Activated CD4-positive, alpha-beta T cell treated with anti-CD3 and anti-CD28 coated beads, Interleukin-2, Interleukin-4, amounts not matched to agents 100 ng/mL and 50 ng/mL, durations not matched to agents 16 hours and 8 hours (primary cell): ENCODE measurements at regions not wholly inside any gene's neighbourhood (a gene's known extent, or its start where the extent isn't known, plus 50 kb on each side); places are given as distances from the start of the nearest gene placed in this dataset.

Source experiments
- DNase-seq: peaks from one replicate; pipeline ENCODE4 v3.0.0-alpha.2; 2020; ENCODE audit warnings: low spot score

DNA sequence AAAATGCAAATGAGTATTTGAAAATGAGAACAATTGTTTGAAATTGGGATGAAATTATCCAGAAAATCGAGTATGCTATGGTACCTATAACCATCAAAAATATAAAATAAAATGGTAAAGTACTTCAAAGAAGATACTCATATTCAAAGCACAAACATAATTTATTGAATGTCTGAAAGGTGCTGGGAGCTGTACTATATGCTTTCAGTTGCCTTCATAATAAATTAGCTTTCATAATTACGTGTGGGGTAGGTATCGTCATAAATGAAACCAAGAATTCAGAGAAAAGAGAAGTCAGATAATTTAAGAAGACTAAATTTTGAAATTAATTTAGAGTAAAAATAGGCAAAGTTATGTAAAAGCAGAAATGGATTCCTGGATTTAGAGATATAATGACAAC is 721.9 kb upstream of the ACVR2A start:
- no peak for DNase-seq

DNA sequence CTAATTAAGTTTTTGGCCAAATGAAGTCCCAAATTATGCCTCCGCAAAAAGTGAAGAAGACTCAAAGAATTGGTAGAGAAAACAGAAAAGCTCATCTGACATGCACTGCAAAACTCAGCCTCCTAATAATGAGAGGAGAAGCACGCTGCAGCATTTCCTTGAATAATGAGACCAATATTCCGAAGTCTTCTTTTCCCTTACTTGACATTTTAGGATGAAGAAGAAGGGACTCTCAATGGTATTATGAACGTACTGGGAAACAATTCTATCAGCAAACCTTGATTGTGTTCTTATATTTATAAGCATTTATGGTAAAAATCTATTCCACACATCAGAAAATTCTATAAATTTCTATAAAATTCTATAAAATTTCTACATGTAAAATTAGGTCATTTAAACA is 733.9 kb upstream of the ACVR2A start:
- no peak for DNase-seq

DNA sequence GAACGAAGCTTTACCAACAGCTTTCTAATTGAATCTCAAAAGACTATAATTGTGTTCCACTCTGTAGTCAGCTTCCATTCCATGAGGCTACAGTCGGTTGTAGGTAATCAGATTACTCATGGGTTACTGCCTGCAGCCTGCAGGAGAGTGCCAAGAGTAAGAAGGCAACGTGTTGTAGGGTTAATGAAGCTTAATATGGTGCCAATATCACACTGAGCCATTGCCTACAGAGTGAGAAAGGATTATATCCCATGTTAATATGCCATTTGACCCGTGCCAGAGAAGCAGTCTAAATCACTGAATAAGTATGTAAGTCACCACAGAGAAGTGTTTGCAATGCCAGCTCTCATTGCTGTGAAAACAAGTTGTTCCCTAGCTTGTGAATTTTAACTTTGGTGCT is 734.5 kb upstream of the ACVR2A start:
- no peak for DNase-seq

DNA sequence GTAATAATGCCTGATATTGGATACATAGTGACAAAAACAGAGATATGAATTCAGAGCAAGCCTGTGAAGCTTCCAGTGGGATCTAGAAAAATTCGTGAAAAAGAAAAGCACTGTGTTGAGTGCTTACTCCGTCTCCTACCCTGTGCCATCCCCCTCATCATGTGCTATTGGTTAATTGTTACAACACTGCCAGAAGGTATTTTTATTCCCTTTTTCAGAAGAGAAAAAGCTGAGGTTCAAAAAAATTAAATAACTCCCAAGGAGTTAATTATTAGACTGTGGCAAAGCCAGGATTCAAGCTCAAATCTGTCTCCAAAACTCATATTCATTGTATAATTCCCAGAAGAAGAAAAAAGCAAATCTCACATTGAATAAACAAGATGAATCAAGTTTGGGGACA is 735.5 kb upstream of the ACVR2A start:
- DNase-seq: no peak

DNA sequence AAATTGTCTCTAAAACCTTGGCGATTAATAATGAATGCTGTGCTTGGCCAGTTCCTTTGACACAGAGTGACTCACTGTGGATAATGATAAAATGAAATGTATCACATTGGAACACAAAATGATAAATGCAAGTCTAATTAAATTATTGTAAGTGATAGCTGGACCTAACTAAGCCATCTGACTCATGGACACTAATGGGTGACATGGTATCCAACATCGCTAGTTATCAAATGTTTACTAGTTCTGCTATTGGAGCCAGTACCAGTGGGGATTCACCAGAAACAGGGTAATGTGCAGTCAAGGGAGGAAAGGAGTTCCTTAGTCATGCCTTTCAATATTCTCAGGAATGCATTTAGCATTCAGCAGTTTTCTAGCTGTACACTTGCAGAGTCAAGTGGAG is 736.3 kb upstream of the ACVR2A start:
- no peak for DNase-seq

DNA sequence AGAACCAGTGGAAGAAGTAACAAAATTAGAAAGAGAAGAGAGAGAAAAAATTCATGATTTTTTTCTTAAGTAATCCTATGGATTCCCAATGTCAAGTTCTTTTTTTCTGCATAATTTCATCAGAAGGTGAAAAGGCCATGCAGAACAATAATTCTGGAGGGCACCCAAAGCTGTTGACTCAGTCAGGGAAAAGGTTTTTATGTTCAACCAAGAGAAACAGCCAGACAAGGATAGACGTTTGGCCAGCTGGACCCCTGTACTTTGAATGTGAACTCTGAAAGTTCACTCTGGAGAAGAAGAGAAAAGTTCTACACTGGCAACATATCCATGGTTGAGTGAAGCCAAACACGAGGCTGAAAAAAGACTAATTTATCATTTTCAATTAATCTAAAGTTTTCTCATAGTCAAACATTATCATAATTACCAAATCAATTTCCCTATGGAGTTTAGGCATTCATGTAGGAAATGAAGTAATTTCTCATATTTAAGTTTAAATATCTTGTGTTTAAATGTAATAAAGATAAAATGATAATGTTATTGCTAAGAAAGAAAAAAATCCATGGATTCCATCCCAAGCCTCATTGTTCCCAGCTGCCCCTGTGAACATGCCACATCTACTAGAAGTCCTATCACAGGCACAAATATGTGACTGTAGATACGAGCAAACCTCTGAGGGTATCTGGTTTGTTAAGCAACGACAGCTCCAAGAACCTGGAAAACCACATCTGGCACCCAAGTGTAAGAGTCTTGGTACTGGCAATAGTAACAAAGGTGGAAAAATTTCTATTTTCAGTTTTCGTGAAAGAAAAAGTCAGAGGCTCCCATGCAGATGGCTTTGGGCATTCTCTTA is 742.7 kb upstream of the ACVR2A start:
- no peak for DNase-seq

DNA sequence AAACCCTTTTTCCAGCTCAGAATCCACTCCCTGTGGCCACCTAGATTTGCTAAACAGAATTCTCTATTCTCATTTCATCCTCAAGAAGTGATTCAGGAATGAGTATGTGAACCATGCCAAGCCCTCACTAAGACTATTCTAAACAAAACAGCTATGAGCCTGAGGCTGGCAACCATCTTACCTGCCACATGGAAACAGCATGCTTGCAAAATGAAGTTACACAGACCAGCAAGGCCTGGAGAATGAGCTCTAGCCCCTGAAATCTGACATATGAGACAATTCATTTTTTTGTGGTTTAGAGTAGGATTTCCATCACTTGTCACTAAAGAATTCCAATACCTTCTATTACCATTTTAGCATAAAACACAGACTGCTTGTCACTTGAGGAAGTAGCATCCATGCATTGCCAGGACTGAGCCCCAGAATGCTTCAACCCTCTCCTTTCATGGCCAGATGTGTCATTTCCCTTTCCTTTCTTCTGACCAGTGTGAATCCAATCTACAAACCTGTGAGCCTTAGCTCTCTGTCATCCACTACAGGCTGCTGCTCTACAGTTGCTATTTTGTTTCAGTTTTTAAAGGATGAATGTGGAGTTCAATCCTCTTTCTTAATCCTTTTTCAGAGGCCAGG is 744.3 kb upstream of the ACVR2A start:
- no peak for DNase-seq

DNA sequence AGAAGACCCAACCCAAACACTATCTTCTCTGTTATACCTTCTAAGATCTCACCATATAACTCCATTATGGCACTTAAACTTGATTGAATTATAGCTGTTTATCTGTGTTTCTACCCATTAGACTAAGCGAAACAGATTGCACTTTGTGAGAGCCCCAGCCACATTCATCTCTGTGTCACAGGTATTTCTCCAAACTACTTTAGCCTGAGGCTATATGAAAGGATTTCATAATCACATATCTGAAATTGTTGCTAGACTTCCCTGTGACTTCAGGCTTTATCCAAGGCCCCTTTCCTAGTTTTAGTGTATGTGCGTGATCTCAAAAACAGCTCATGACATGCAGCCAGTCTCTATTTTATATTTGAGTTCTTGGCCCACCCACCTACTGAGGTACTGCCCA is 745.0 kb upstream of the ACVR2A start:
- no peak for DNase-seq

DNA sequence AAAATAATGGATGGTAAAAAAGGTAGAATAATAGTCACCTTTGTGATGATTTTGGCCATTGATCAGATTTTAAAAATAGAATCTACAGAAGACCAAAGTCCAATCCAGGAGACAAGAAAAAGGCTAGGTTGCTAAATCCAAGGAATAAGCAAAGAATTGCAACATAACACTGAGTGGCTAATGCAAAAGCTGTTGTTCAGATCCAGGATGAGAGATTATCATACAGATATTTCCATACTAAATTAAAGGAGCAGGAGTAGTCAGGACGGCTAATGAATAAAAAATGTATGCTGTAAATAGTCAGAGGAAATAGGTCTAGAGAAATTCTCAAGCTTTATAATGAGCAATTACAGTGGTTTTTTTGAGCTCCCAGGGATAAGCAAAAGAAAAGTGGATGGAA is 745.9 kb upstream of the ACVR2A start:
- no peak for DNase-seq

DNA sequence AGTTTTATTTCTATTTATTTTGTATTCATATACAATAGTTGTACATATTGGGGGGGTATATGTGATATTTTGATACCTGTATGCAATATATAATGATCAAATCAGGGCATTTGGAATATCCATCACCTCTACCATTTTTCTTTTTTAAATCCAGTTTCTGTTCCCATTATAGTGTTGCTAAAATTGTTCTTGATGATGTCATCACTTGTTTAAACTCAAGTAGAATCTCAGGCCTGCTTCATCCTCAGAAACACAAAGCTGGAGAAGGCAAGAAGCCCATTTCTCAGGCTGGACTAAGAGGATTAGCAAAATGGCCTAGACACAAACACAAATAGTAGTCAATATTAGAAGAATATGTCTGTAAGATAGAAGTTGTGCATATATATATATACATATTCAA is 747.1 kb upstream of the ACVR2A start:
- no peak for DNase-seq

DNA sequence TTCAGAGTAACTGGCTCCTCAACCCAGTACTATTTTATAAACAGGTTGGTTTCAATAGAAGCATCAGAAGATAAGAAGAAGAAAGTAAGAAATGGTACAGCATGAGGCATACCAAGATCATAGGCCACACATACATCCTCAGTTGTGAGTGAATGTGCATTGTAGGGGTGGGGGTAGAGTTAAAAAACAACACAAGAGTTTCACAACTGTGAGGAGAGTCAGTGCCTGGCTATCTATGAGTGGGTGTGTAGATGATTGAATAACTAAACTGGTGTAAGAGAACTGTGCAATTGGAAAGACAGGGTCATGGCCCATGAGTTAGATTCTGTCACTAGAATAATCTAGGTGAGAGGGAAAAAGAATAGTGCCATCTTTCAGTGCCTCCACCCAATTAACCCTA is 748.2 kb upstream of the ACVR2A start:
- DNase-seq: no peak

DNA sequence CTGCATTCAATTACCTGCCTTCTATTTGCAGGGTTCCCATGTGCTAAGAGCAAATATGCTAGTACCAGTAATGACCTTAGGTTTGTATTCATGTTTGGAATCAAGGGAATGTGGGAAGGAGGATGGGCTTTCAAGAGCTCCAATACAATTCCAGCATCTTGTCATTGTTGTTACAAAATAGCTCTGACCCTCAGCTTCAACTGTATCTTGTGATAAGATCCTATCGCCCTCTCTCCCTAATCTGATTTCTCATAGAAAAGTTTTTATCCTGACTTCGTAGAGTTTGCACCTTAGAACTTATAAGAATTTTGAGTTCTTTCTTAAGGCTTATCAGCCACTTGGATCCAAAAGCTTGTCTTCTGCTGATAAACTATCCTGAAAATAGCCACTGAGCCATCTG is 749.5 kb upstream of the ACVR2A start:
- no peak for DNase-seq

DNA sequence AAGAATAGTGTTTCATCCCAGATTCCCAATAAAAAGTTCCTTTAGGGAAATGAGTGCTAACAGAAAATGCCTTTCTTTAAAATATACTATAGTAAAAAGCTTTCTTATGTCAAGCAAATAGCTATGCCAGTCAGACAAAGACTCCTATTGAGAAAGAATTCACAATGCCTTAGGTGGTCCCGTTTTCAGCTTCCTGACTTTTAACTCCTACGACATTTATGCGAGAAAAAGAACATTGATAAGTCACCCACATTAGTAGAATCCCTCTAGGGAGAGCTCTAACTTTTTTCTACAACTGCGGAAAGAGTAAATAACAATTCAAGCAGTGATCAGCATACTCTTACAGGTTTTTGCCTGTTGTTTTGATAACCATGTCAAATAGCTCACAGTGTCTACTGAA is 750.8 kb upstream of the ACVR2A start:
- no peak for DNase-seq

DNA sequence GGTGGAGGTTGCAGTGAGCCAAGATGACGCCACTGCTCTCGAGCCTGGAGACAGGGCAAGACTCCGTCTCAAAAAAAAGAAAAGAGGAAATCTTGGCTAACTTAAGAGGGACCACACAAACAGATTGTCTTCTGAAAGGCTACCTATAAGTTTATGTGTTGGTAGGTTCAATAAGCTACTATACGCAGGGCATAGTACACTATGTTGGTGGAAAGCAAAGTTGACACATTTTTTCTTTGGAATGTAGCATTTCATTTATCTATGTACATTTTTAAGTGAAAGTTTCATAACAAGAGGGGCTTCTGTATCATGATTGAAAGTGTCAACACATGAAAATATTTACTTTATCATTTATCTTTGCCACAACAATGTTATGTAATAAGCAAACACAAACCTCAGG is 752.6 kb upstream of the ACVR2A start:
- DNase-seq: no peak

DNA sequence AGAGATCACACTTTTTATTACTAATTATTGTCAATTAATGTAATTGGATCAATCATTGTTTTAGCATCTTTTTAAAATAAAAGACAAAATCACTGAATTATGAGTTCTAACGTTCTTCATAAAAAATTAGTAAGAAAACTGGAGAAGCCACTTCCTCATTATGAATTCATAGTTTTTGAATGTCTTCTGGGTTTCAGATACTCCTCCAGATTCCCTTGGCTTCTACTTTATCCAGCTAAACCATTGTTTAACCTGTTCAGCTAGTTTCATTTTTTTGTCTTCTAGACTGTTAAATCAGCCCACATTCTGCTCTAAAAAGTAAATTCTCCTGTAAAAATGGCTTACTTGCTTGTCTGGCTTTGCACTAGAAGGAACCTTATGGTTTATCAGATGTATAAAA is 753.4 kb upstream of the ACVR2A start:
- no peak for DNase-seq

DNA sequence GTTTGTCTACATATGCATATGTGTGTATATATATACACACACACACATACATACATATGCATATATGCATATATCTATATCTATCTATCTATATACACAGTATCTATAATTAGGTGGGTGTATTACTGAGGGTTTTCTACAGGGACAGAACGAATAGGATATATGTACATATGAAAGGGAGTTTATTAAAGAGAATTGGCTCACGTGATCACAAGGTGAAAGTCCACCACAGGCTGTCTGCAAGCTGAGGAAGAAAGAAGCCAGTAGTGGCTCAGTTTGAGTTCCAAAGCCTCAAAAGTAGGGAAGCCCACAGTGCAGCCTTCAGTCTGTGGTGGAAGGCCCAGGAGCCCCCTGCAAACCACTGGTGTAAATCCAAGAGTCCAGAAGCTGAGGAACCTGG is 756.0 kb upstream of the ACVR2A start:
- DNase-seq: no peak

DNA sequence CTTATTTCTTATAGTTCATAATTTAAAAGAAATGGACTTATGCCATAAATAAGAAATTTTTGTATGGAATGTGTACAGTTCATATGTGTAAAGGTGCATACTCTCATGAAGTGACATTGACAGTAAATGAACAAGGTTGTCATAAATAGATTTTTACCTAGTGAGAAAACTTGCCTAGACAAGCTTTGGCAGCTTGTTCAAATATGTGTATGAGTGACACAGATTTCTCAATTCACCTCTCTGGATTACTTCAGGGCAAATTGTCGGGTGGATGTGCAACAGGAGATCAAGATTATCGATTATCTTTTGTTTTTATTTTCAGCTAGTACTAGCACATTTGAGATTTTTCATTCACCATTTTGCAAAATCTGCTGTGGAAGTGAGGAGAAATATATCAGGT is 758.1 kb upstream of the ACVR2A start:
- no peak for DNase-seq

DNA sequence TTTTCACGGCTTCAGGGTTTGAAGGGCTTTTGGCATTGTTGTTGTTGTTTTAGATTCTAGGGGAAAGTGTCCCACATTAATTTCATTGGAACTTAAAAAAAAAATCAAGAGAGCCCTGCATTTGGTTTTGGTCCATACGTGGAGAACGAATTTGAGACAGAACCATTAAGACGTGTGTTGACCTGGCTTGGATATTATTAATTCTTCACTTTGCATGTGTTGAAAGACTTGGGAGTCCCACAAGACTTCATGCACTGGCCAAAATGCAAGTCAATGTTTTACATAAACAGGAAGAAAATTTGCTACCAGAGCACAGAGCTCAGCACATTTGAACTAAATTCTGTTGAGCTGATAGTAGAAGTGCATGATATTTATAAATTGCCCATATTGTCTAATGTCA is 761.2 kb upstream of the ACVR2A start:
- no peak for DNase-seq

DNA sequence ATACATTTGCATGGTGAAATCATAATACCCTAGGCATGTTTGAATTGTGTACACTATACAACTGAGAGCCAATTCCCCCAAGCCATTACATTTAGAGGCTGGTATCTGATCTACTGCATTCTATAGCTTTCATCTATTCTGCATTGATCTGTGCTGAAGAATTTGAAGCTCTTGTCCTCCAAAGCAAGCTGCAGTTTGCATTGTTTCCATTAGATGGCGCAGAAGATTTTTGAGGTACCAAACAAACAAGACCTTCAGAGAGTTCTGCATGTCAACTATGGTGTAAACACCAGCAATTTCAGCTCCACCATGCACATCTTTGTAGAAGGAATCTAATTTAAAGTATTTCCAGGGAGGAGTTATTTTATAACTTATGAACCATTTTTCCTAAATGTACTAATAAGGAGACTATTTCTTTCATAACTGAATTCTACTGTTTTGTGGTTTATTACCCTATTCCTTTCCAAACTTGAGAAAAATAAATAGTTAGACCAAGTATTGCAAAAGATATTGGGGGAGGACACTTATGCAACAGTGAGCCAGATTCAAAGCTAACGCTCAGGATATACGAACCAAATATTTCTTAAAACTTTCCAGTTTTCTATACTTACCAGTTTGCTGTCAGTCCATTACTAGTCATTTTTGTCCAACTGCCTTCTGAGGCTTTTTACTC is 761.8 kb upstream of the ACVR2A start:
- DNase-seq: peak; percentile 58

DNA sequence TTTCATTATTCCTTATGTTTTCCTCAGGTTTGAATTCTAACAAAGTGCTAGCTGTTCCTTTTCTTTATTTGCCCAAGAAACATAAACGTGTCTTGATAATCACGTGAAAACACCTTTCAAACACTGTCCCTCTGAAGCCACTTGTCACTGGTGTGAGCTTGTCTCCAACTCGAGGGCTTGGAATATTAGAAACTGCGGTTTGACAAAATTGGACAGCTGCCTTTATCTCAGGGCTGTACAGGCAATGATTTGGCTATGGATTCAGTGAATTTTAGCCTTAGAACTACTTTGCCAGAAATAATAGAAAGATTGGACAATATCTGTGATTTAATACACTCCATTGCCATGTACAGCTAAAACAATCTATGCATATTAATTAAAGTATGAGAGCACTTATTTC is 763.0 kb upstream of the ACVR2A start:
- DNase-seq: no peak

DNA sequence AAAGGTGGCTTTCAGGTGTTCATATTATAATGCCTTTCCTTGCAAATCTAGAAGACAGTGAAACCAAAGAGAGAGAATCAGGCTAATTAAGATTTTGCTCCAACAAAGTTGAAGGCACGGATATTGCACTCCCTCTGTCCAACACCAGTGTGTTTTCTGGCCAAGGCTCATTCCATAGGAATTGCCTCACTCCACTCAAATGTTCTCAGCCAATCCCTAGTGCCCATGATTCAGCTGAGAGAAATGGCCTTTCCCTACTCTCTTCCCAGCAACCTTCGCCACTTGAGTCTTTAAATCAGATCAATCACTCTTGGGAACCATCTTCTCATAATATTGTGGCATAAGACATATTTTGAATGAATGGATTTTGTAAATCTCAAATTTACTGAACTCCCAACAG is 768.2 kb upstream of the ACVR2A start:
- no peak for DNase-seq

DNA sequence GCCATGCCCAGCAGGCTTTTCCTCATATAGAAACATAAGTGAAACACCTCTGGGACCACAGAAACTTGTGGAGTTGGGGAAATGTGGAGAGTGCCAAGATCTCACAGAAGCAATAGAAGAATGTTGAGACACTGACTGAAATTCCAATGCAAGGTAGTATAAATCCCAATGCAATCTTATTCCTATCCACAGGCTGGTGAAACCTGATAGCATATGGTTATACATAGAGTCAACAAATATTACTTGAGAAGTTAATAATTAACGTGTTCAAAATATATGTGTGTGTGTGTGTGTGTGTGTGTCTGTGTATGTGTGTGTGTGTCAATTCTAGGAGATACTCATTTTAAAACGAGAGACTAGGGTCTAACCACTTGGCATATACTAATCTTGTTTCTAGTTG is 776.8 kb upstream of the ACVR2A start:
- no peak for DNase-seq

DNA sequence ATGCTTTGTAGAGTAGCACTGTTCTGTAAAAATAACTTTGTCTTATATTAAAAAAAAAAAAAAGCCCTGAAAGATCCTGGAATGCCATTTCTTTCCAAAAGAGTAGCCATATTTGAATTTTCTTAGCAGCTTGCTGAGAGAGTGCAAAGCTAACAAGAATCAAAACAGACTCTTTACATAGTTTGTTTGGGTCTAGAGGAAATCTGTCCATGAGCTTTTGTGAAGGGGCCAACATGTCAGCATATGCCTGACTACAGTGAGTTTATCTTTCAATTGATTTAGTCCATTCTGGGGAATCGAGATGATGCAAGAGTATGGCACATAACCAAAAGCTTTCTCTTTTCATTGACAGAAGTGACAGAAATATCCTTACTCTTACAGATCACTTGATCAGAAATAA is 777.7 kb upstream of the ACVR2A start:
- no peak for DNase-seq

DNA sequence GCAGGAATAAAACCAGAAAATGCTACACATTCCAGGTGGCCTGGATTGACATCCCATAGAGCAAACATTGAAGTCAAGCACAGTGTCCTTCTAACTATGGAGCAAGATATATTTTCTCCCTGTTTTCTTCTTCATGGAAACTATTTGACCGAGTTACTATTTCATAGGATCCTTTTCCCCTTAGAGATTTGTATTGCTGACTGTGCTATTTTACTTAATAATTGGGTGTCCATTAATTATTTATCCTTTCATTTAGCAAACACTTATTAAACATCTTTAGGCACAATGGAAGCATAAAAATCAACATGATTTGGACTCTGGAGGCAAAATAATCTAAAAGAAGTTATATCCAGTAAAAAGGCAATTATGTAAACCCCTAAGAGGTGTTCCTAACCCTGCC is 782.8 kb upstream of the ACVR2A start:
- DNase-seq: no peak
